GM23338 (cell line): ENCODE measurements at regions not wholly inside any gene's neighbourhood (a gene's known extent, or its start where the extent isn't known, plus 50 kb on each side); places are given as distances from the start of the nearest gene placed in this dataset.

ENCODE experiments used
- ATAC-seq: fragments of 200-7000 bp; cut with Tn5 transposase; 3 replicates; pipeline ENCODE4 v1.9.1; 2020
- DNase-seq: peaks from one replicate; pipeline ENCODE4 v3.0.0-alpha.2; 2015; ENCODE audit warnings: low spot score
- H2AFZ ChIP-seq: fragments of 200-600 bp; sonication (generic); 2 replicates; pipeline ENCODE4 v1.8.0; 2016; ENCODE audit warnings: antibody characterized with exemption, mild to moderate bottlenecking, moderate library complexity
- H3F3A ChIP-seq: fragments of 200-600 bp; sonication (generic); replicated peaks from 2 replicates; pipeline ENCODE4 v1.8.0; 2017; ENCODE audit warnings: antibody characterized with exemption, mixed run types, low read depth
- H3K27ac ChIP-seq: fragments of 200-600 bp; sonication (generic); 2 replicates; pipeline ENCODE4 v1.6.1; 2016; ENCODE audit warnings: low read depth
- H3K27me3 ChIP-seq: fragments of 200-600 bp; sonication (generic); 2 replicates; pipeline ENCODE4 v1.8.0; 2016; ENCODE audit warnings: mild to moderate bottlenecking, mixed run types, moderate library complexity; ENCODE audit not compliant: insufficient read depth
- H3K36me3 ChIP-seq: fragments of 200-600 bp; sonication (generic); 2 replicates; pipeline ENCODE4 v1.8.0; 2016; ENCODE audit warnings: mild to moderate bottlenecking; ENCODE audit not compliant: insufficient read depth
- H3K4me1 ChIP-seq: fragments of 200-600 bp; sonication (generic); 2 replicates; pipeline ENCODE4 v1.8.0; 2016; ENCODE audit warnings: mild to moderate bottlenecking, moderate library complexity; ENCODE audit not compliant: insufficient read depth
- H3K4me2 ChIP-seq: fragments of 200-600 bp; sonication (generic); 2 replicates; pipeline ENCODE4 v1.7.1; 2017; ENCODE audit warnings: mixed run types
- H3K4me3 ChIP-seq: fragments of 200-600 bp; sonication (generic); 2 replicates; pipeline ENCODE4 v1.6.1; 2016; ENCODE audit warnings: mixed run types
- H3K79me2 ChIP-seq: fragments of 200-600 bp; sonication (generic); replicated peaks from 2 replicates; pipeline ENCODE4 v1.8.0; 2017; ENCODE audit warnings: mild to moderate bottlenecking; ENCODE audit not compliant: insufficient read depth
- H3K9me2 ChIP-seq: fragments of 200-600 bp; sonication (generic); 2 replicates; pipeline ENCODE4 v1.8.0; 2017; ENCODE audit not compliant: insufficient read depth
- H4K20me1 ChIP-seq: fragments of 200-600 bp; sonication (generic); replicated peaks from 2 replicates; pipeline ENCODE4 v1.8.0; 2017; ENCODE audit warnings: mild to moderate bottlenecking; ENCODE audit not compliant: insufficient read depth
- H3K27ac Mint-ChIP-seq: 2 replicates; pipeline ENCODE4 v1.8.0; 2020; ENCODE audit warnings: inconsistent platforms, mild to moderate bottlenecking, moderate library complexity, mixed read lengths
- H3K27me3 Mint-ChIP-seq: 3 replicates; pipeline ENCODE4 v1.8.0; 2022; ENCODE audit warnings: low read depth, mild to moderate bottlenecking, moderate library complexity, mixed read lengths, inconsistent platforms; ENCODE audit not compliant: insufficient read depth, poor library complexity
- H3K36me3 Mint-ChIP-seq: 3 replicates; pipeline ENCODE4 v1.8.0; 2021; ENCODE audit warnings: low read depth, mild to moderate bottlenecking, inconsistent platforms, moderate library complexity, mixed read lengths
- H3K4me1 Mint-ChIP-seq: 3 replicates; pipeline ENCODE4 v1.8.0; 2020; ENCODE audit warnings: mild to moderate bottlenecking, inconsistent platforms, mixed read lengths
- H3K4me3 Mint-ChIP-seq: 3 replicates; pipeline ENCODE4 v1.8.0; 2021; ENCODE audit warnings: moderate library complexity, mild to moderate bottlenecking, inconsistent platforms, mixed read lengths
- H3K9me3 Mint-ChIP-seq: 3 replicates; pipeline ENCODE4 v1.8.0; 2020; ENCODE audit warnings: moderate library complexity, mild to moderate bottlenecking, inconsistent platforms, mixed read lengths
- CREB1 ChIP-seq: fragments of 250-450 bp; sonication (Bioruptor Pico); IDR thresholded peaks from 2 replicates; pipeline ENCODE4 v1.5.0; 2020; ENCODE audit warnings: low read depth, mild to moderate bottlenecking, moderate library complexity
- EZH2 ChIP-seq: fragments of 200-600 bp; sonication (generic); IDR thresholded peaks from one replicate; pipeline ENCODE4 v1.8.0; 2017; ENCODE audit warnings: antibody characterized with exemption, mild to moderate bottlenecking, low read depth; ENCODE audit not compliant: unreplicated experiment
- EZH2phosphoT487 ChIP-seq: fragments of 200-600 bp; sonication (generic); IDR thresholded peaks from one replicate; pipeline ENCODE4 v1.8.1; 2018; ENCODE audit warnings: antibody characterized with exemption; ENCODE audit not compliant: unreplicated experiment
- JUNB ChIP-seq: IDR thresholded peaks from one replicate; pipeline ENCODE4 v1.6.1; 2016; ENCODE audit warnings: antibody characterized with exemption; ENCODE audit not compliant: unreplicated experiment
- NANOG ChIP-seq: IDR thresholded peaks from 2 replicates; pipeline ENCODE4 v1.6.1; 2016; ENCODE audit warnings: antibody characterized with exemption, borderline replicate concordance
- POLR2AphosphoS5 ChIP-seq: IDR thresholded peaks from 2 replicates; pipeline ENCODE4 v1.6.1; 2016; ENCODE audit warnings: antibody characterized with exemption, low read depth
- STAT1 ChIP-seq: IDR thresholded peaks from one replicate; pipeline ENCODE4 v1.6.1; 2016; ENCODE audit warnings: antibody characterized with exemption; ENCODE audit not compliant: unreplicated experiment
- ZNF114 ChIP-seq: fragments of 250-450 bp; sonication (Bioruptor Pico); IDR thresholded peaks from 2 replicates; pipeline ENCODE4 v1.5.0; 2020; ENCODE audit warnings: mild to moderate bottlenecking, moderate library complexity
- ZNF331 ChIP-seq: fragments of 250-450 bp; sonication (Bioruptor Pico); IDR thresholded peaks from 2 replicates; pipeline ENCODE4 v1.5.0; 2020; ENCODE audit warnings: low read depth, mild to moderate bottlenecking, moderate library complexity
- TF ChIP-seq, protein P1 (sequence below): fragments of 250-450 bp; sonication (Bioruptor Pico); IDR thresholded peaks from 2 replicates; pipeline ENCODE4 v1.5.0; 2020; ENCODE audit warnings: mild to moderate bottlenecking, moderate library complexity
- TF ChIP-seq, protein P2 (sequence below): IDR thresholded peaks from one replicate; pipeline ENCODE4 v1.6.1; 2018; ENCODE audit warnings: antibody characterized with exemption; ENCODE audit not compliant: unreplicated experiment
- TF ChIP-seq, protein P3 (sequence below): IDR thresholded peaks from 2 replicates; pipeline ENCODE4 v1.6.1; 2016; ENCODE audit warnings: antibody characterized with exemption
- TF ChIP-seq, protein P4 (sequence below), 2 experiments: fragments of 200-600 bp in 1 of 2; sonication (generic) in 1 of 2; conservative IDR thresholded peaks; 2 replicates each; pipeline versions ENCODE4 v1.5.1 to v1.6.1; 2016 to 2017; ENCODE audit warnings: antibody characterized with exemption in 2 of 2, low read depth in 2 of 2, mild to moderate bottlenecking in 2 of 2, moderate library complexity in 1 of 2

DNA sequence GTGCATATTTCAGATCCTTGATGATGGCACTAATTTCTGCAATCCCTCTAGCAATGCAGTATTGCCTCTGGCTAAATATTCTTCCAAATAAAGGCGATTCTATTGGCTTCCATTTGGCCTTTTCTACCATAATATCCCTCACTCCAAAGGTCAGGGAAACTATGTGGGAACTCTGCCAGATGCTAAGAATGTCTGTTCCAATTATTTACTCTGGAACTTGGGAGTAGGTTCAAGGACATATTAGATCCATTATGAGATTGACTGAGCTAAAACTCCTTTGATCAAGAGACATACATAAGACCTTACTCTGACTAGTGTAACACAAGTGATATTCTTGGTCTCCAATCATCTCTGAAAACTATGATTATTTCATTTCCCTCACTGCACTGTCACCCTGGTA, 674.5 kb upstream of the NECTIN3 start:
- no peaks in the 10 kb centered on the region for H3K27me3 ChIP-seq
- no peak overlapping the region for H3K4me3 Mint-ChIP-seq
- TF ChIP-seq, protein P1, sequence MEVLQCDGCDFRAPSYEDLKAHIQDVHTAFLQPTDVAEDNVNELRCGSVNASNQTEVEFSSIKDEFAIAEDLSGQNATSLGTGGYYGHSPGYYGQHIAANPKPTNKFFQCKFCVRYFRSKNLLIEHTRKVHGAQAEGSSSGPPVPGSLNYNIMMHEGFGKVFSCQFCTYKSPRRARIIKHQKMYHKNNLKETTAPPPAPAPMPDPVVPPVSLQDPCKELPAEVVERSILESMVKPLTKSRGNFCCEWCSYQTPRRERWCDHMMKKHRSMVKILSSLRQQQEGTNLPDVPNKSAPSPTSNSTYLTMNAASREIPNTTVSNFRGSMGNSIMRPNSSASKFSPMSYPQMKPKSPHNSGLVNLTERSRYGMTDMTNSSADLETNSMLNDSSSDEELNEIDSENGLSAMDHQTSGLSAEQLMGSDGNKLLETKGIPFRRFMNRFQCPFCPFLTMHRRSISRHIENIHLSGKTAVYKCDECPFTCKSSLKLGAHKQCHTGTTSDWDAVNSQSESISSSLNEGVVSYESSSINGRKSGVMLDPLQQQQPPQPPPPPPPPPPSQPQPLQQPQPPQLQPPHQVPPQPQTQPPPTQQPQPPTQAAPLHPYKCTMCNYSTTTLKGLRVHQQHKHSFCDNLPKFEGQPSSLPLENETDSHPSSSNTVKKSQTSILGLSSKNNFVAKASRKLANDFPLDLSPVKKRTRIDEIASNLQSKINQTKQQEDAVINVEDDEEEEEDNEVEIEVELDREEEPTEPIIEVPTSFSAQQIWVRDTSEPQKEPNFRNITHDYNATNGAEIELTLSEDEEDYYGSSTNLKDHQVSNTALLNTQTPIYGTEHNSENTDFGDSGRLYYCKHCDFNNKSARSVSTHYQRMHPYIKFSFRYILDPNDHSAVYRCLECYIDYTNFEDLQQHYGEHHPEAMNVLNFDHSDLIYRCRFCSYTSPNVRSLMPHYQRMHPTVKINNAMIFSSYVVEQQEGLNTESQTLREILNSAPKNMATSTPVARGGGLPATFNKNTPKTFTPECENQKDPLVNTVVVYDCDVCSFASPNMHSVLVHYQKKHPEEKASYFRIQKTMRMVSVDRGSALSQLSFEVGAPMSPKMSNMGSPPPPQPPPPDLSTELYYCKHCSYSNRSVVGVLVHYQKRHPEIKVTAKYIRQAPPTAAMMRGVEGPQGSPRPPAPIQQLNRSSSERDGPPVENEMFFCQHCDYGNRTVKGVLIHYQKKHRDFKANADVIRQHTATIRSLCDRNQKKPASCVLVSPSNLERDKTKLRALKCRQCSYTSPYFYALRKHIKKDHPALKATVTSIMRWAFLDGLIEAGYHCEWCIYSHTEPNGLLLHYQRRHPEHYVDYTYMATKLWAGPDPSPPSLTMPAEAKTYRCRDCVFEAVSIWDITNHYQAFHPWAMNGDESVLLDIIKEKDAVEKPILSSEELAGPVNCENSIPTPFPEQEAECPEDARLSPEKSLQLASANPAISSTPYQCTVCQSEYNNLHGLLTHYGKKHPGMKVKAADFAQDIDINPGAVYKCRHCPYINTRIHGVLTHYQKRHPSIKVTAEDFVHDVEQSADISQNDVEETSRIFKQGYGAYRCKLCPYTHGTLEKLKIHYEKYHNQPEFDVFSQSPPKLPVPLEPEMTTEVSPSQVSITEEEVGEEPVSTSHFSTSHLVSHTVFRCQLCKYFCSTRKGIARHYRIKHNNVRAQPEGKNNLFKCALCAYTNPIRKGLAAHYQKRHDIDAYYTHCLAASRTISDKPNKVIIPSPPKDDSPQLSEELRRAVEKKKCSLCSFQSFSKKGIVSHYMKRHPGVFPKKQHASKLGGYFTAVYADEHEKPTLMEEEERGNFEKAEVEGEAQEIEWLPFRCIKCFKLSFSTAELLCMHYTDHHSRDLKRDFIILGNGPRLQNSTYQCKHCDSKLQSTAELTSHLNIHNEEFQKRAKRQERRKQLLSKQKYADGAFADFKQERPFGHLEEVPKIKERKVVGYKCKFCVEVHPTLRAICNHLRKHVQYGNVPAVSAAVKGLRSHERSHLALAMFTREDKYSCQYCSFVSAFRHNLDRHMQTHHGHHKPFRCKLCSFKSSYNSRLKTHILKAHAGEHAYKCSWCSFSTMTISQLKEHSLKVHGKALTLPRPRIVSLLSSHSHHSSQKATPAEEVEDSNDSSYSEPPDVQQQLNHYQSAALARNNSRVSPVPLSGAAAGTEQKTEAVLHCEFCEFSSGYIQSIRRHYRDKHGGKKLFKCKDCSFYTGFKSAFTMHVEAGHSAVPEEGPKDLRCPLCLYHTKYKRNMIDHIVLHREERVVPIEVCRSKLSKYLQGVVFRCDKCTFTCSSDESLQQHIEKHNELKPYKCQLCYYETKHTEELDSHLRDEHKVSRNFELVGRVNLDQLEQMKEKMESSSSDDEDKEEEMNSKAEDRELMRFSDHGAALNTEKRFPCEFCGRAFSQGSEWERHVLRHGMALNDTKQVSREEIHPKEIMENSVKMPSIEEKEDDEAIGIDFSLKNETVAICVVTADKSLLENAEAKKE (CRISPR knock-in tag) = no peak
- TF ChIP-seq, protein P2, sequence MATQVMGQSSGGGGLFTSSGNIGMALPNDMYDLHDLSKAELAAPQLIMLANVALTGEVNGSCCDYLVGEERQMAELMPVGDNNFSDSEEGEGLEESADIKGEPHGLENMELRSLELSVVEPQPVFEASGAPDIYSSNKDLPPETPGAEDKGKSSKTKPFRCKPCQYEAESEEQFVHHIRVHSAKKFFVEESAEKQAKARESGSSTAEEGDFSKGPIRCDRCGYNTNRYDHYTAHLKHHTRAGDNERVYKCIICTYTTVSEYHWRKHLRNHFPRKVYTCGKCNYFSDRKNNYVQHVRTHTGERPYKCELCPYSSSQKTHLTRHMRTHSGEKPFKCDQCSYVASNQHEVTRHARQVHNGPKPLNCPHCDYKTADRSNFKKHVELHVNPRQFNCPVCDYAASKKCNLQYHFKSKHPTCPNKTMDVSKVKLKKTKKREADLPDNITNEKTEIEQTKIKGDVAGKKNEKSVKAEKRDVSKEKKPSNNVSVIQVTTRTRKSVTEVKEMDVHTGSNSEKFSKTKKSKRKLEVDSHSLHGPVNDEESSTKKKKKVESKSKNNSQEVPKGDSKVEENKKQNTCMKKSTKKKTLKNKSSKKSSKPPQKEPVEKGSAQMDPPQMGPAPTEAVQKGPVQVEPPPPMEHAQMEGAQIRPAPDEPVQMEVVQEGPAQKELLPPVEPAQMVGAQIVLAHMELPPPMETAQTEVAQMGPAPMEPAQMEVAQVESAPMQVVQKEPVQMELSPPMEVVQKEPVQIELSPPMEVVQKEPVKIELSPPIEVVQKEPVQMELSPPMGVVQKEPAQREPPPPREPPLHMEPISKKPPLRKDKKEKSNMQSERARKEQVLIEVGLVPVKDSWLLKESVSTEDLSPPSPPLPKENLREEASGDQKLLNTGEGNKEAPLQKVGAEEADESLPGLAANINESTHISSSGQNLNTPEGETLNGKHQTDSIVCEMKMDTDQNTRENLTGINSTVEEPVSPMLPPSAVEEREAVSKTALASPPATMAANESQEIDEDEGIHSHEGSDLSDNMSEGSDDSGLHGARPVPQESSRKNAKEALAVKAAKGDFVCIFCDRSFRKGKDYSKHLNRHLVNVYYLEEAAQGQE = no peak
- TF ChIP-seq, protein P3, sequence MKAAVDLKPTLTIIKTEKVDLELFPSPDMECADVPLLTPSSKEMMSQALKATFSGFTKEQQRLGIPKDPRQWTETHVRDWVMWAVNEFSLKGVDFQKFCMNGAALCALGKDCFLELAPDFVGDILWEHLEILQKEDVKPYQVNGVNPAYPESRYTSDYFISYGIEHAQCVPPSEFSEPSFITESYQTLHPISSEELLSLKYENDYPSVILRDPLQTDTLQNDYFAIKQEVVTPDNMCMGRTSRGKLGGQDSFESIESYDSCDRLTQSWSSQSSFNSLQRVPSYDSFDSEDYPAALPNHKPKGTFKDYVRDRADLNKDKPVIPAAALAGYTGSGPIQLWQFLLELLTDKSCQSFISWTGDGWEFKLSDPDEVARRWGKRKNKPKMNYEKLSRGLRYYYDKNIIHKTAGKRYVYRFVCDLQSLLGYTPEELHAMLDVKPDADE = no peak
- no peak for TF ChIP-seq NANOG
- TF ChIP-seq ZNF331 (CRISPR knock-in tag) = no peak
- no peak for TF ChIP-seq POLR2AphosphoS5
- TF ChIP-seq ZNF114 (CRISPR knock-in tag) = no peak
- TF ChIP-seq JUNB = no peak
- no peak for TF ChIP-seq EZH2
- TF ChIP-seq, protein P4, sequence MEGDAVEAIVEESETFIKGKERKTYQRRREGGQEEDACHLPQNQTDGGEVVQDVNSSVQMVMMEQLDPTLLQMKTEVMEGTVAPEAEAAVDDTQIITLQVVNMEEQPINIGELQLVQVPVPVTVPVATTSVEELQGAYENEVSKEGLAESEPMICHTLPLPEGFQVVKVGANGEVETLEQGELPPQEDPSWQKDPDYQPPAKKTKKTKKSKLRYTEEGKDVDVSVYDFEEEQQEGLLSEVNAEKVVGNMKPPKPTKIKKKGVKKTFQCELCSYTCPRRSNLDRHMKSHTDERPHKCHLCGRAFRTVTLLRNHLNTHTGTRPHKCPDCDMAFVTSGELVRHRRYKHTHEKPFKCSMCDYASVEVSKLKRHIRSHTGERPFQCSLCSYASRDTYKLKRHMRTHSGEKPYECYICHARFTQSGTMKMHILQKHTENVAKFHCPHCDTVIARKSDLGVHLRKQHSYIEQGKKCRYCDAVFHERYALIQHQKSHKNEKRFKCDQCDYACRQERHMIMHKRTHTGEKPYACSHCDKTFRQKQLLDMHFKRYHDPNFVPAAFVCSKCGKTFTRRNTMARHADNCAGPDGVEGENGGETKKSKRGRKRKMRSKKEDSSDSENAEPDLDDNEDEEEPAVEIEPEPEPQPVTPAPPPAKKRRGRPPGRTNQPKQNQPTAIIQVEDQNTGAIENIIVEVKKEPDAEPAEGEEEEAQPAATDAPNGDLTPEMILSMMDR (conservative IDR thresholded peaks at IDR 0.05; ENCODE audit: low read depth in 2 of 2) = no peak
- TF ChIP-seq STAT1 = no peak
- TF ChIP-seq EZH2phosphoT487 = no peak
- TF ChIP-seq CREB1 (CRISPR knock-in tag) = no peak
- no peaks in the 10 kb centered on the region for H3K27me3 Mint-ChIP-seq
- H3K27ac Mint-ChIP-seq = no peak overlapping the region
- H3K4me1 ChIP-seq = no peaks in the 10 kb centered on the region; the same call in 1 of the 2 replicates
- H3K9me3 Mint-ChIP-seq = peaks cover 7% of the 10 kb centered on the region; the same call in 2 of the 3 replicates
- H3K4me2 ChIP-seq = no peak overlapping the region
- H4K20me1 ChIP-seq = no peaks in the 10 kb centered on the region
- no peaks in the 10 kb centered on the region for H3K79me2 ChIP-seq
- H2AFZ ChIP-seq = no peak overlapping the region
- H3K4me1 Mint-ChIP-seq = peaks cover 5% of the 10 kb centered on the region; the same call in 2 of the 3 replicates
- H3K9me2 ChIP-seq = peaks cover 12% of the 10 kb centered on the region; the same call in 1 of the 2 replicates
- H3K27ac ChIP-seq = no peak overlapping the region
- DNase-seq = no peak
- no peak for ATAC-seq
- no peaks in the 10 kb centered on the region for H3K36me3 ChIP-seq
- H3K4me3 ChIP-seq = no peak overlapping the region
- H3K36me3 Mint-ChIP-seq = no peaks in the 10 kb centered on the region; the same call in 2 of the 3 replicates
- H3F3A ChIP-seq = no peaks in the 10 kb centered on the region
